Chondrocyte (in vitro differentiated cells): ENCODE measurements at regions not wholly inside any gene's neighbourhood (a gene's known extent, or its start where the extent isn't known, plus 50 kb on each side); places are given as distances from the start of the nearest gene placed in this dataset.

Experiments used
- DNase-seq: peaks from one replicate; pipeline ENCODE4 v3.0.0; 2021; ENCODE audit warnings: mixed read lengths, low spot score
- H3K27ac Mint-ChIP-seq: one replicate; pipeline ENCODE4 v1.8.0; 2021; ENCODE audit warnings: mild to moderate bottlenecking, moderate library complexity, mixed read lengths; ENCODE audit not compliant: unreplicated experiment
- H3K27me3 Mint-ChIP-seq: 2 replicates; pipeline ENCODE4 v1.8.0; 2021; ENCODE audit warnings: low read depth, mixed read lengths
- H3K36me3 Mint-ChIP-seq: 2 replicates; pipeline ENCODE4 v1.8.0; 2021; ENCODE audit warnings: low read depth, mixed read lengths
- H3K4me1 Mint-ChIP-seq: 2 replicates; pipeline ENCODE4 v1.8.0; 2021; ENCODE audit warnings: low read depth, mild to moderate bottlenecking, mixed read lengths
- H3K4me3 Mint-ChIP-seq: one replicate; pipeline ENCODE4 v1.8.0; 2021; ENCODE audit warnings: mild to moderate bottlenecking, moderate library complexity, mixed read lengths; ENCODE audit not compliant: unreplicated experiment
- H3K9me3 Mint-ChIP-seq: 2 replicates; pipeline ENCODE4 v1.8.0; 2021; ENCODE audit warnings: low read depth, mixed read lengths
- TF ChIP-seq, protein P1 (sequence below): fragments of 200-600 bp; sonication (generic); IDR thresholded peaks from 2 replicates; pipeline ENCODE4 v1.5.0; 2021; ENCODE audit warnings: antibody characterized with exemption, mild to moderate bottlenecking, moderate library complexity

DNA sequence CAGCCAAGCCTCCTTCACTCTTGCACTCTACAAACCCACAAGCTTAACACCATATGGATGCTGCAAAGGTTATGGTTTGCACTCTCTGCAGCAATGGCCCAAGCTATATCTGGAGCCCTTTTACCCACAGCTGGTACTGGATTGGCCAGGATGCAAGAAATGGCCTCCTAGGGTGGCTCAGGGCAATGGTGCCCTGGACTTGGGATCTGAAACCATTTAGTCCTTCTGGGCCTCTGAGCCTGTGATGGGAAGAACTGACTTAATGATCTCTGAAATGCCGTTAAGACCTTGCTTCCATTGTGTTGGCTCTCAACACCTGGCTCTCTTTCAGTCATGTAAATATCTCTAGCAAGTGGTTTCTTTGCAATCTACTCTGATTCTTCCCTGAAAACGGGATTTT, 626.0 kb downstream of the KCTD8 start:
- TF ChIP-seq, protein P1, sequence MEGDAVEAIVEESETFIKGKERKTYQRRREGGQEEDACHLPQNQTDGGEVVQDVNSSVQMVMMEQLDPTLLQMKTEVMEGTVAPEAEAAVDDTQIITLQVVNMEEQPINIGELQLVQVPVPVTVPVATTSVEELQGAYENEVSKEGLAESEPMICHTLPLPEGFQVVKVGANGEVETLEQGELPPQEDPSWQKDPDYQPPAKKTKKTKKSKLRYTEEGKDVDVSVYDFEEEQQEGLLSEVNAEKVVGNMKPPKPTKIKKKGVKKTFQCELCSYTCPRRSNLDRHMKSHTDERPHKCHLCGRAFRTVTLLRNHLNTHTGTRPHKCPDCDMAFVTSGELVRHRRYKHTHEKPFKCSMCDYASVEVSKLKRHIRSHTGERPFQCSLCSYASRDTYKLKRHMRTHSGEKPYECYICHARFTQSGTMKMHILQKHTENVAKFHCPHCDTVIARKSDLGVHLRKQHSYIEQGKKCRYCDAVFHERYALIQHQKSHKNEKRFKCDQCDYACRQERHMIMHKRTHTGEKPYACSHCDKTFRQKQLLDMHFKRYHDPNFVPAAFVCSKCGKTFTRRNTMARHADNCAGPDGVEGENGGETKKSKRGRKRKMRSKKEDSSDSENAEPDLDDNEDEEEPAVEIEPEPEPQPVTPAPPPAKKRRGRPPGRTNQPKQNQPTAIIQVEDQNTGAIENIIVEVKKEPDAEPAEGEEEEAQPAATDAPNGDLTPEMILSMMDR: no peak
- Mint-ChIP-seq H3K27ac (no peak overlapping the region), H3K4me1 (no peaks in the 10 kb centered on the region), H3K36me3 (no peaks in the 10 kb centered on the region), H3K9me3 (peaks cover 37% of the 10 kb centered on the region), H3K4me3 (no peak overlapping the region), H3K27me3 (no peaks in the 10 kb centered on the region)
- no peak for DNase-seq

DNA sequence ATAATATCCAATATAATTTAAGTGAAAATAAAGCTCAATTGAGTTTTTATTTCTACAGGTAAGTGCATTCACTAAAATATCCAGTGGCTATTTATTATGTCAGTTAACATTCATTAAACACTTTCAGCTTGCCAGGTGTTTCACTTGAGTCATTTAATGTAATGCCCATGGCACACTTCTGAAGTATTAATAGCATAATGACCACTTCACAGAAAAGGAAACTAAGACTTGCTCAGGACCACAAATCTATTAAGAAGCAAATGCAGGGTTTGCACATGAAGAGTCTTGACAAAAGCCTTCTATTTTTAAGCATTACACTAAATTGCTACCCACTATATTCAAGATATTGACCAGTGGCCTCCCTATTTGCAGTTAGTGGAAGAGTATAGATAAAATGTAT, 612.7 kb downstream of the KCTD8 start:
- TF ChIP-seq, protein P1: no peak
- H3K27me3 Mint-ChIP-seq: peaks cover 3% of the 10 kb centered on the region
- H3K4me3 Mint-ChIP-seq: no peak overlapping the region
- H3K9me3 Mint-ChIP-seq: no peaks in the 10 kb centered on the region
- no peaks in the 10 kb centered on the region for H3K36me3 Mint-ChIP-seq
- no peak overlapping the region for H3K27ac Mint-ChIP-seq
- DNase-seq: no peak
- H3K4me1 Mint-ChIP-seq: no peaks in the 10 kb centered on the region

DNA sequence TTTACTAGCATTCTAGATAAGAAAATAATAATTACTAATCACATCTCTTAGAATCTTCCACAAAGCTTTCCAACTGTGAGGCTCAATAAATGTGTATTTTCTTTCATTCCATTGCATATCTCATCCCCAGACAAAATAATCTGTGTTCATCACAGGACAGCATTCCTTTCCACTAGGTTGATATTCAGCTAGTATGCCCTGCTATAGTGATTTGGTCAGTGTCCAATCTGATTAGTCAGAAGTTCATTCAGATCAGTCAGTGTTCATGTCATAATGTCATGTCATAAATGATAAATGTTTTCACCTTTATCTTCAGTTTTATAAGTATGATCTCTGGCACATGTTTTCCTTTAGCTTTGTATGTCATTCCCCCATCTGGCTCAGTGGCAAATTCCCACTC, 611.4 kb downstream of the KCTD8 start:
- no peak for DNase-seq
- Mint-ChIP-seq H3K27me3 (peaks cover 3% of the 10 kb centered on the region), H3K4me3 (no peak overlapping the region), H3K27ac (no peak overlapping the region), H3K9me3 (no peaks in the 10 kb centered on the region), H3K36me3 (no peaks in the 10 kb centered on the region), H3K4me1 (no peaks in the 10 kb centered on the region)
- TF ChIP-seq, protein P1: no peak

DNA sequence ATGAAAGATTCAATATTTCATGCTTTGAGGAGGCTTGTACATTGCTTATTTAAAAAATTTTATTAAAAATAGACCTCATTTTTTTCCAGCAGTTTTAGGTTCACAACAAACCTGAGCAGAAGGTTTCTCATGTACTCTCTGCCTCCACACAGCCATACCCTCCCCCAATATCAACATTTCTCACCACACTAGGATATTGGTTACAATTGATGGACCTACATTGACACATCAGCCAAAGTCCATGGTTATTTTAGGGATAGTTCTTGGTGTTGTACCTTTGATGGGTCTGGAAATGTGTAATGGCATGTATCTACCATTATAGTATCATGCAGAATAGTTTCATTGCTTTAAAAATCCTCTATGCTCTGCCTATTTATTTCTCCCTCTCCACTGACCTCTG, 611.0 kb downstream of the KCTD8 start:
- DNase-seq: no peak
- Mint-ChIP-seq H3K9me3 (no peaks in the 10 kb centered on the region), H3K27ac (no peak overlapping the region), H3K36me3 (no peaks in the 10 kb centered on the region), H3K4me3 (no peak overlapping the region), H3K4me1 (no peaks in the 10 kb centered on the region), H3K27me3 (peaks cover 3% of the 10 kb centered on the region)
- TF ChIP-seq, protein P1: no peak

DNA sequence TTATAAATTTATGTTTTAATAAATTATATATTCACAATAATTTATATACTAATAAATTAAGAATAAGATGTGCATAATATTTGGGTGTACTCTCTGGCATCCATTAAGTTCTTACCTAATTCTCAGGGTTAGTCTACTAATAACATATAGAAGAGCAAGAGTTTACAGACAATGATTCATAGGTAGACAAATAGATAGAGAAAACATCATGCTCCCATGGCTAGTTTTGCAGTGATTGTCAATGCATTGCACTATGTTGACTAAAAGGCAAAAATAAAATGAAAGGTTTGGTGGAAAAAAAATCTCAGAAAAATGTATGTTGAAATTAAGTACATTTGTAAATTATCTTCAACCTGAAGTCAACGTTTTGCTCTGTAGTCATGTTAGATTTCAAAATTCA, 606.0 kb downstream of the KCTD8 start:
- Mint-ChIP-seq H3K9me3 (peaks cover 3% of the 10 kb centered on the region), H3K4me1 (peaks cover 4% of the 10 kb centered on the region), H3K36me3 (no peaks in the 10 kb centered on the region), H3K27me3 (peaks cover 1% of the 10 kb centered on the region), H3K27ac (no peak overlapping the region), H3K4me3 (no peak overlapping the region)
- TF ChIP-seq, protein P1: no peak
- no peak for DNase-seq
